H1 (cell line): ENCODE measurements at regions not wholly inside any gene's neighbourhood (a gene's known extent, or its start where the extent isn't known, plus 50 kb on each side); places are given as distances from the start of the nearest gene placed in this dataset.

ENCODE experiments used
- CHD2 ChIP-seq: IDR thresholded peaks from 2 replicates; pipeline ENCODE4 v1.6.1; 2012; ENCODE audit warnings: low read length, improper control_type of control experiment
- CREB1 ChIP-seq: IDR thresholded peaks from 2 replicates; pipeline ENCODE4 v1.6.1; 2012; ENCODE audit warnings: inconsistent platforms
- EP300 ChIP-seq, 2 experiments: IDR thresholded peaks; 1 replicate in 1 of 2; 2 replicates in 1 of 2; pipeline ENCODE4 v1.6.1; 2011 to 2012; ENCODE audit warnings: low read depth in 2 of 2, low read length in 2 of 2, mild to moderate bottlenecking in 2 of 2, borderline replicate concordance in 1 of 2, inconsistent platforms in 1 of 2, moderate library complexity in 1 of 2
- FOSL1 ChIP-seq: IDR thresholded peaks from 2 replicates; pipeline ENCODE4 v1.6.1; 2011; ENCODE audit warnings: mild to moderate bottlenecking, low read depth, low read length, moderate library complexity; ENCODE audit not compliant: insufficient read depth
- HDAC2 ChIP-seq, 2 experiments: fragments of 300-600 bp in 1 of 2; sonication (generic) in 1 of 2; IDR thresholded peaks; 2 replicates each; pipeline ENCODE4 v1.6.1; 2011 to 2012; ENCODE audit warnings: low read depth in 2 of 2, low read length in 2 of 2, mild to moderate bottlenecking in 2 of 2, moderate library complexity in 2 of 2, borderline replicate concordance in 1 of 2, inconsistent platforms in 1 of 2
- JUN ChIP-seq: IDR thresholded peaks from 2 replicates; pipeline ENCODE4 v1.6.1; 2011; ENCODE audit warnings: low read depth, mild to moderate bottlenecking, improper control_type of control experiment, low read length
- POLR2A ChIP-seq, 2 experiments: IDR thresholded peaks; 1 replicate in 1 of 2; 2 replicates in 1 of 2; pipeline ENCODE4 v1.6.1; 2011; ENCODE audit warnings: low read depth in 2 of 2, low read length in 2 of 2, mild to moderate bottlenecking in 2 of 2; ENCODE audit errors: control extremely low read depth in 1 of 2
- POLR2AphosphoS5 ChIP-seq: IDR thresholded peaks from 2 replicates; pipeline ENCODE4 v1.6.1; 2011; ENCODE audit warnings: low read depth, low read length
- RFX5 ChIP-seq: IDR thresholded peaks from 2 replicates; pipeline ENCODE4 v1.6.1; 2011; ENCODE audit warnings: low read depth, low read length, improper control_type of control experiment, borderline replicate concordance
- RNF2 ChIP-seq: fragments of 200-900, 300-1000 bp; sonication (generic); IDR thresholded peaks from 2 replicates; pipeline ENCODE4 v1.7.1; 2016; ENCODE audit warnings: borderline replicate concordance, low read depth, mild to moderate bottlenecking, antibody characterized with exemption, low read length; ENCODE audit not compliant: poor library complexity, severe bottlenecking; ENCODE audit errors: missing control alignments
- TEAD4 ChIP-seq: IDR thresholded peaks from 2 replicates; pipeline ENCODE4 v1.6.1; 2012; ENCODE audit warnings: low read depth, low read length, inconsistent platforms, mixed read lengths
- YY1 ChIP-seq: IDR thresholded peaks from 2 replicates; pipeline ENCODE4 v1.6.1; 2011; ENCODE audit warnings: low read depth, mild to moderate bottlenecking, low read length
- TF ChIP-seq, protein P1 (sequence below), 3 experiments: IDR thresholded peaks; 1 replicate in 2 of 3; 2 replicates in 1 of 3; pipeline versions ENCODE4 v1.5.1 to v1.6.1; 2011; ENCODE audit warnings: low read length in 3 of 3, mild to moderate bottlenecking in 3 of 3, inconsistent platforms in 2 of 3, low read depth in 1 of 3, moderate library complexity in 1 of 3; ENCODE audit not compliant: insufficient read depth in 1 of 3; ENCODE audit errors: control extremely low read depth in 1 of 3

DNA sequence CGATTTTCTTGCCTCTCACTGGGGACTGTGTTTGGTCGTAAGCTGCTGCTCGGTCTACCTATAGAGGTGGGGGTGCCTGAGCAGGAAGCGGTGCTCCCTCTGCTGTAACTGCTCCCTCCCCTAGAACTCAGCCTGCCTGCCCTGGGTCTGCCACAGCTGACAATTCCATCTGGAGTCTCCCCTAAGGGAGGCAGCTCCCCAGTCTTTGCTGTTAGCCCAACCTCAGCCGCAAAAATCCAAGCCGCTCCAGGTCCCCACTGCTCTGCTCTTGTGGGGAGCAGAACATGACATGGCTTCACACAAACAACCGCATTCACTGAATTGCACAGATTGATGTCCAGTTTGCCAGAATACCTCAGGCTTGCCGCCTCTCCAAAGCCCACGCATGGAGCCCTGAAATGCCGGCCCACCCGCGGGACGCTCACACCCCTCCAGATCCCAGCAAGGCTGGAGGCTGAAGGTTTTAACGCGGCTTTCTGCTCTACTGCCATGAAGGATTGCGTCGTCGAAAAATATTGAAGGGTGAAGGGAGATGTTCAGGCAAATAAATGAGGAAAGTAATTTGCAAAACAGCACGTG is 221.5 kb upstream of the FOXF1 start:
- TF ChIP-seq TEAD4 = no peak
- TF ChIP-seq, protein P1, sequence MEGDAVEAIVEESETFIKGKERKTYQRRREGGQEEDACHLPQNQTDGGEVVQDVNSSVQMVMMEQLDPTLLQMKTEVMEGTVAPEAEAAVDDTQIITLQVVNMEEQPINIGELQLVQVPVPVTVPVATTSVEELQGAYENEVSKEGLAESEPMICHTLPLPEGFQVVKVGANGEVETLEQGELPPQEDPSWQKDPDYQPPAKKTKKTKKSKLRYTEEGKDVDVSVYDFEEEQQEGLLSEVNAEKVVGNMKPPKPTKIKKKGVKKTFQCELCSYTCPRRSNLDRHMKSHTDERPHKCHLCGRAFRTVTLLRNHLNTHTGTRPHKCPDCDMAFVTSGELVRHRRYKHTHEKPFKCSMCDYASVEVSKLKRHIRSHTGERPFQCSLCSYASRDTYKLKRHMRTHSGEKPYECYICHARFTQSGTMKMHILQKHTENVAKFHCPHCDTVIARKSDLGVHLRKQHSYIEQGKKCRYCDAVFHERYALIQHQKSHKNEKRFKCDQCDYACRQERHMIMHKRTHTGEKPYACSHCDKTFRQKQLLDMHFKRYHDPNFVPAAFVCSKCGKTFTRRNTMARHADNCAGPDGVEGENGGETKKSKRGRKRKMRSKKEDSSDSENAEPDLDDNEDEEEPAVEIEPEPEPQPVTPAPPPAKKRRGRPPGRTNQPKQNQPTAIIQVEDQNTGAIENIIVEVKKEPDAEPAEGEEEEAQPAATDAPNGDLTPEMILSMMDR (IDR thresholded peaks at IDR 0.05; ENCODE audit: control extremely low read depth in 1 of 3, insufficient read depth in 1 of 3, low read depth in 1 of 3, low read length in 3 of 3) = no peak
- no peak for TF ChIP-seq FOSL1
- no peak for TF ChIP-seq JUN
- no peak for TF ChIP-seq HDAC2 (IDR thresholded peaks at IDR 0.05; ENCODE audit: borderline replicate concordance in 1 of 2, low read depth in 2 of 2, low read length in 2 of 2)
- TF ChIP-seq RFX5 = no peak
- TF ChIP-seq POLR2AphosphoS5 = no peak
- no peak for TF ChIP-seq CHD2
- no peak for TF ChIP-seq CREB1
- peak; percentile 86 for TF ChIP-seq RNF2
- TF ChIP-seq POLR2A (IDR thresholded peaks at IDR 0.05; ENCODE audit: control extremely low read depth in 1 of 2, low read depth in 2 of 2, low read length in 2 of 2) = no peak
- no peak for TF ChIP-seq EP300 (IDR thresholded peaks at IDR 0.05; ENCODE audit: borderline replicate concordance in 1 of 2, low read depth in 2 of 2, low read length in 2 of 2)
- no peak for TF ChIP-seq YY1
